Activated T-helper 17 cell treated with anti-CD3 and anti-CD28 coated beads, Interleukin-2, amount 50 U/mL, for 72 hours (primary cell): ENCODE measurements at regions not wholly inside any gene's neighbourhood (a gene's known extent, or its start where the extent isn't known, plus 50 kb on each side); places are given as distances from the start of the nearest gene placed in this dataset.
"Not testable (repeated sequence)": the region's sequence is repeated elsewhere in the genome, so short reads cannot be mapped to it uniquely, and the experiment has no call there.

ENCODE experiments used
- ATAC-seq: fragments of 150-1000 bp; cut with Tn5 transposase; replicated peaks from 2 replicates; pipeline ENCODE4 v1.10.0; 2021; ENCODE audit warnings: mild to moderate bottlenecking, moderate library complexity
- H3K27ac Mint-ChIP-seq: one replicate; pipeline ENCODE4 v1.8.0; 2022; ENCODE audit warnings: mixed read lengths
- H3K27me3 Mint-ChIP-seq: one replicate; pipeline ENCODE4 v1.8.0; 2022; ENCODE audit warnings: mixed read lengths
- H3K36me3 Mint-ChIP-seq: one replicate; pipeline ENCODE4 v1.8.0; 2022; ENCODE audit warnings: low read depth, mild to moderate bottlenecking, mixed read lengths
- H3K4me1 Mint-ChIP-seq: one replicate; pipeline ENCODE4 v1.8.0; 2022; ENCODE audit warnings: mixed read lengths
- H3K4me3 Mint-ChIP-seq: one replicate; pipeline ENCODE4 v1.8.0; 2022; ENCODE audit warnings: mild to moderate bottlenecking, mixed read lengths
- H3K9me3 Mint-ChIP-seq: one replicate; pipeline ENCODE4 v1.8.0; 2022; ENCODE audit warnings: mixed read lengths

DNA sequence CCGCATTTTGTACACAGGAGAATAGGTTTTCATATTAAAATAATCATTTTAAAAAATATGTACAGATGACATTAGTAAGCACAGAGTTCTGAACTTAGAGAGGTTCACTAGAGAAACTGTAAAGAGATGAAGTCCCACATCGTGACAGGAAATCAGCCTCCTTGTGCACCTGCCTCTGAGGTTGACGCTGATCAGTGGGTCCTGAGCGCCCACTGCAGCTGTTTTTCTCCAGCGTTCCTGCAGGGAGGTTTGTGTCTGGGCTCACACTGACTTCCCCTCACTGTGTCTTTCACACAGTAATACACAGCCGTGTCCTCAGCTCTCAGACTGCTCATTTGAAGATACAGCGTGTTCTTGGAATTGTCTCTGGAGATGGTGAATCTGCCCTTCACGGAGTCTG is 561.5 kb downstream of the TMEM121 start:
- H3K27ac Mint-ChIP-seq = no peak overlapping the region
- H3K4me3 Mint-ChIP-seq = no peak overlapping the region
- H3K9me3 Mint-ChIP-seq = no peaks in the 10 kb centered on the region
- no peaks in the 10 kb centered on the region for H3K4me1 Mint-ChIP-seq
- no peaks in the 10 kb centered on the region for H3K27me3 Mint-ChIP-seq
- ATAC-seq = no peak
- no peaks in the 10 kb centered on the region for H3K36me3 Mint-ChIP-seq

DNA sequence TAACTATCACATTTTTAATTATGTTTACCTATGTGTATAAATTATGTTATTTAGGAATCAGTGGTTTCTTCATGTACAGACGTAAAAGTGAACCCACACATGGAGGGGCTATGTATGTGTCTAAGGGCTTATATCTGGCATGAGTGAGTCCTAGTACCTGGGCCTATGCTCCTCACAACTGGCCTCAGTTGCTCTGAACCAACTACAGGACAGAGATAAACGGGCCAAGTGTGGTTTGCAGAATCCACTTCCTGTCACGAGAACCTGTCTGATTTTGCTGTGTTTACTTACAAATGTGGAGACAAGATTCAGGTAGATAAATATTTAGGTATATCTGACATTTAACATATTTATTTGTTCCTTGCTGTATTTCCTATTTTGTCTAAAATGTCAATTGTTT is 562.5 kb downstream of the TMEM121 start:
- not testable (repeated sequence) for H3K27ac Mint-ChIP-seq, H3K4me3 Mint-ChIP-seq, H3K36me3 Mint-ChIP-seq, H3K9me3 Mint-ChIP-seq, ATAC-seq, H3K27me3 Mint-ChIP-seq, H3K4me1 Mint-ChIP-seq

DNA sequence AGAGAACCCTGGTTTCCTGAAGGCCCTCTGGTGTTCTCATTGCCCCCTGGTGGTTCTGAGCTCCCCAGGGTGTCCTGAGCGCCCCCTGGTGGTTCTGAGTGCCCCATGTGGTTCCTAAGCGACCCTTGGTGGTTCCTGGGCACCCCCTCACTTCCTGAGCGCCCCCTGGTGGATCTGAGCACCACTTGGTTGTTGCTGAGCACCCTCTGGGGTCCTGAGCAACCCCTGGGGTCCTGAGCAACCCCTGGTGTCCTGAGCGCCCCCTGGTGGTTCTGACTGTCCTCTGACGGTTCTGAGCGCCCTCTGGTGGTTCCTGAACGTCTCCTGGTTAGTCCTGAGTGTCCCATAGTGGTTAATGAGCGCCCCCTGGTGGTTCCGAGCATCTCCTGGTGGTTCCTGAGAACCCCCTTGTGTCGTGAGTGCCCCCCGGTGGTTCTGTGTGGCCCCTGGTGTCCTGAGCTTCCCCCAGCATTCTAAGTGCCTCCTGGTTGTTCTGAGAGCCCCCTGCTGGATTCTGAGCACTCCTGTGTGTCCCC is 568.3 kb downstream of the TMEM121 start:
- H3K4me3 Mint-ChIP-seq = no peak overlapping the region
- H3K27ac Mint-ChIP-seq = no peak overlapping the region
- no peaks in the 10 kb centered on the region for H3K4me1 Mint-ChIP-seq
- H3K27me3 Mint-ChIP-seq = no peaks in the 10 kb centered on the region
- no peak for ATAC-seq
- no peaks in the 10 kb centered on the region for H3K9me3 Mint-ChIP-seq
- H3K36me3 Mint-ChIP-seq = no peaks in the 10 kb centered on the region

DNA sequence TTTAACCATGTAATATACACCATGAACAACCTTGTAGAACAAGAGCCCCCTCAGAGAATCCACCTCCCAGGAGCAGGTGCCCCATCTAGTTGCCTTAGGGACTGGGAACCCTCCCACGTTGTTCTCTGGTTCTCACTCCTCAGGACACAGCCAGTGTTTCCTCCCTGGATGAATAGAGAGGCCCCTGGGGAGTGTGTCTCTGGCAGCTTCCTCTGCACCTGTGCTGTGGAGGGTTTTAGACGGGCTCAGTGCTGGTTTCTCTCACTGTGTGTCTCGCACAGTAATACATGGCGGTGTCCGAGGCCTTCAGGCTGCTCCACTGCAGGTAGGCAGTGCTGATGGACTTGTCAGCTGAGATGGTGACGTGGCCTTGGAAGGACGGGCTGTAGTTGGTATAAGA is 581.3 kb downstream of the TMEM121 start:
- Mint-ChIP-seq H3K27me3 (no peaks in the 10 kb centered on the region), H3K4me3 (no peak overlapping the region), H3K27ac (no peak overlapping the region)

DNA sequence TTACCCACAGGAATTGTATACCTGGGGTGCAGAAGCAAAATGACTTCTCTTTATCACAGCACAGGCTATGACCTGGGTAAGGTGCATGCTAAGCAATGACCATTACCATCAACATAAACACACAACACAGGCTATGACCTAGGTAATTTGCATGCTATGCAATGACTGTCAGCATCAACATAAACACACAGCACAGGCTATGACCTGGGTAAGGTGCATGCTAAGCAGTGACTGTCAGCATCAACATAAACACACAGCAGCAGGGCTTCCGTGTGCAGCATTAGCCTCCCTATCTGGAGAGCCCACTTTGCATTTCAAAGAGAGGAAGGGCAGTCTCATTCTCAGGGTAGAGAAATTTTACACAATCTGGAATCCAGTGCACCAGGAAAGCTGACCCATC is 583.0 kb downstream of the TMEM121 start:
- Mint-ChIP-seq H3K4me1 (no peaks in the 10 kb centered on the region), H3K36me3 (no peaks in the 10 kb centered on the region)

More for the DNA sequence above, 581.3 kb downstream of the TMEM121 start:
- Mint-ChIP-seq H3K4me1 (no peaks in the 10 kb centered on the region), H3K9me3 (no peaks in the 10 kb centered on the region), H3K36me3 (no peaks in the 10 kb centered on the region)
- no peak for ATAC-seq

DNA sequence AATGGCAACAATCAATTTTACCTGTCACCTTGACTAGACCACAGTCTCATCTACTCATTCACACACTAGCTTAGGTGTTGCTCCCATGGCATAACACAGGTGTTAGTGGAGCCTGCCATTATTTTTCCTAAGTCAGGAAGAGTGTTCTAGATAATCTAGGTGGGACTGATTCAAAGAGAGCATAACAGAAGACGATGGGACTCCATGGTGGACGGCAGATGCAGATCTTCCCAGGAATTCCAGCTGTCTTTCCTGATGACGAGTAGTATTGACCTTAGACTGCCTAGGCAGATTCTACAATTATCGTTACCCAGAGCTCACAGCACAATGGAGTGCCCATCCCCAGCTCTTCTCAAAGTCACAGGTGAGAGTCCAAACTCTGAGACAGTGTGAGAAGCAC is 589.0 kb downstream of the TMEM121 start:
- Mint-ChIP-seq H3K27me3 (peaks cover 7% of the 10 kb centered on the region), H3K4me3 (peak overlapping the region; percentile 14), H3K4me1 (peaks cover 3% of the 10 kb centered on the region), H3K27ac (no peak overlapping the region), H3K9me3 (no peaks in the 10 kb centered on the region), H3K36me3 (no peaks in the 10 kb centered on the region)
- ATAC-seq = no peak

More for the DNA sequence above, 583.0 kb downstream of the TMEM121 start:
- Mint-ChIP-seq H3K27ac (no peak overlapping the region), H3K27me3 (no peaks in the 10 kb centered on the region), H3K4me3 (no peak overlapping the region), H3K9me3 (no peaks in the 10 kb centered on the region)
- no peak for ATAC-seq

DNA sequence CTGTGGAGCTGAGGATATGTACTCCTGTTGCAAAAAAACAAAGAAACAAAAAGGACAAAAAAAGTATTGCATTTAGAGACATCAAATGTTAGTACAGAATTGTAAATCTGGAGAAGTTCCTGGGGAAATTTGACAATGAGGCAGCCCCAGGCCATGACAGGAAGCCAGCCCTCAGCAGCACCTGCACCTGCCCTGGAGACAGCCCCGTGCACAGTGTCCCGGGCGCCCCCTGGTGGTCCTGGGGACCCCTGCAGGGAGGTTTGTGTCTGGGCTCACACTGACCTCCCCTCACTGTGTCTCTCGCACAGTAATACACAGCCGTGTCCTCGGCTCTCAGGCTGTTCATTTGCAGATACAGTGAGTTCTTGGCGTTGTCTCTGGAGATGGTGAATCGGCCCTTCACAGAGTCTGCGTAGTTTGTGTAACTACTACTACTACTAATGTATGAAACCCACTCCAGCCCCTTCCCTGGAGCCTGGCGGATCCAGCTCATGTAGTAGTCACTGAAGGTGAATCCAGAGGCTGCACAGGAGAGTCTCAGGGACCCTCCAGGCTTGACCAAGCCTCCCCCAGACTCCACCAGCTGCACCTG is 590.1 kb downstream of the TMEM121 start:
- not testable (repeated sequence) for H3K27ac Mint-ChIP-seq, H3K27me3 Mint-ChIP-seq, H3K36me3 Mint-ChIP-seq, H3K4me3 Mint-ChIP-seq, H3K9me3 Mint-ChIP-seq, H3K4me1 Mint-ChIP-seq
- peak; percentile 58 for ATAC-seq

DNA sequence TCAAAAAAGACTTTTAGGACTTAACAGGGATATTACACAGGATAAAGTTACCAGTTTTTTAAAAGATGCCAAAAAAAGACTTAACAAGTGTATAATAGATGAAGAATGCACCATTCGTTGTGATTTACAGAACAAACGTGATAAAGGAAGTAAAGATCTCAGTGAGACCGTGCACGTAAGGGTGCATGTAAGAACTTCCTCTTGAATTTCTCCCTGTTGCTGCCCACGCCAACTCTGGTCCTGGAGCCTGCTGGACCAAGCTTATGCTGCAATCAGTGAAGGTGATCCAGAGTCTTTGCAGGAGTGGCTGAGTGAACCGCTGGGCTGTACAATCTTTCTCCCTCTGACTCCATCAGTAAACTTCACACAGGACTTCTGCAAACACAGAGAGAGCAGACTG is 593.7 kb downstream of the TMEM121 start:
- Mint-ChIP-seq H3K36me3 (no peaks in the 10 kb centered on the region), H3K4me3 (peak overlapping the region; percentile 45), H3K9me3 (no peaks in the 10 kb centered on the region)

DNA sequence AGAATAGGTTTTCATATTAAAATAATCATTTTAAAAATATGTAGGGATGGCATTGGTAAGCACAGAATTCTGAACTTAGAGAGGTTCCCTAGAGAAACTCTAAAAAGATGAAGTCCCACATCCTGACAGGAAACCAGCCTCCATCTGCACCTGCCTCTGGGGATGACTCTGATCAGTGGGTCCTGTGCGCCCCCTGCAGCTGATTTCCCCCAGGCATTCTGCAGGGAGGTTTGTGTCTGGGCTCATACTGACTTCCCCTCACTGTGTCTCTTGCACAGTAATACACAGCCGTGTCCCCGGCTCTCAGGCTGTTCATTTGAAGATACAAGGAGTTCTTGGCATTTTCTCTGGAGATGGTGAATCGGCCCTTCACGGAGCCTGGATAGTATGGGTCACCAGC is 602.9 kb downstream of the TMEM121 start:
- Mint-ChIP-seq H3K27ac (no peak overlapping the region), H3K4me1 (peaks cover 27% of the 10 kb centered on the region), H3K4me3 (no peak overlapping the region), H3K9me3 (no peaks in the 10 kb centered on the region), H3K36me3 (no peaks in the 10 kb centered on the region), H3K27me3 (peaks cover 5% of the 10 kb centered on the region)
- ATAC-seq = no peak

More for the DNA sequence above, 593.7 kb downstream of the TMEM121 start:
- no peak for ATAC-seq
- no peak overlapping the region for H3K27ac Mint-ChIP-seq
- peaks cover 14% of the 10 kb centered on the region for H3K27me3 Mint-ChIP-seq
- H3K4me1 Mint-ChIP-seq = peaks cover 3% of the 10 kb centered on the region

DNA sequence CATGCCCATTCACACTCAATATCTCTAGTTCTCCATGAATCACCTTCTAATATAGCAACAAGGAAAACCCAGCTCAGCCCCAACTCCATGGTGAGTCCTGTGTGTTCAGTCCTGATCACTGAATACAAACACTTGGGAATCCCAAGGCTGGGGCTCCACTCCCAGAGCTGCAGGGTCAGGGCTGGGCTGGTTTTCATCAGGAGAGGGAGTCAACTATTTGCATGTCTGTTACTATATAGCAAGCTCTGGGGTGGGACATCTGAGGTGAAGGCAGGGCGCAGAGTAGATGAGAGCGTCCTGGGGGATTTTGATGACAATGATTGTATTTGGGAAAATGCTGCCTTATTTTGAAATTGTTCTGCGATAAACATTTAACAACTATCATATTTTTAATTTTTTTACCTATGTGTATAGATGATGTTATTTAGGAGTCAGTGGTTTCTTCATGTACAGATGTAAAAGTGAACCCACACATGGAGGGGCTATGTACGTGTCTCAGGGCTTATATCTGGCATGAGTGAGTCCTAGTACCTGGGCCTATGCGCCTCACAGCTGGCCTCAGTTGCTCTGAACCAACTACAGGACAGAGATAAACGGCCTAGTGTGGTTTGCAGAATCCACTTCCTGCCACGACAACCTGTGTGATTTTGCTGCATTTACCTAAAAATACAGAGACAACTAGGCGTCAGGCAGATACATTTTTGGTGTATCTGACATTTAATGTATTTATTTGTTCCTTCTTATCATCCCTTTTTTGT is 603.7 kb downstream of the TMEM121 start:
- not testable (repeated sequence) for H3K9me3 Mint-ChIP-seq, H3K4me3 Mint-ChIP-seq, H3K36me3 Mint-ChIP-seq, H3K27ac Mint-ChIP-seq, H3K27me3 Mint-ChIP-seq, ATAC-seq
- H3K4me1 Mint-ChIP-seq = peaks cover 27% of the 10 kb centered on the region

DNA sequence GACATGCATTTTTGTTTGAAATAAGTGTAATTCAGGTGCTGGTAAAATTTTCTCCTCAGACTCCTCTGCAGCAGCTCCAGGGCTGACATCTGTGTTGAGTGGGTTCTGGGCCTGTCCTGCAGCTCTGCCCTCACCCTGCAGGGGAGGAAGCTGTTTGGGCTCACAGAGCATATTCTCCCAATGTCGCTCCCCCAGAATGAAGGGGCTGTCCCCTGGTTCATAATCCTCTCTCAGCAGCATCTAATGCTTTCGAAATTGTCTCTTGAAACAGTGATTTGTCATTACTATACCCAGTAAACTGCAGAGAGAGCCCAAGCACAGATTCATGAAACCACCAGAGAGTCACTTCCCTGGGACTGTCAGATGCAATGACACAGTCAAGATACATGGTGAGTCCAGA is 606.7 kb downstream of the TMEM121 start:
- peaks cover 27% of the 10 kb centered on the region for H3K4me1 Mint-ChIP-seq
- peak; percentile 62 for ATAC-seq

DNA sequence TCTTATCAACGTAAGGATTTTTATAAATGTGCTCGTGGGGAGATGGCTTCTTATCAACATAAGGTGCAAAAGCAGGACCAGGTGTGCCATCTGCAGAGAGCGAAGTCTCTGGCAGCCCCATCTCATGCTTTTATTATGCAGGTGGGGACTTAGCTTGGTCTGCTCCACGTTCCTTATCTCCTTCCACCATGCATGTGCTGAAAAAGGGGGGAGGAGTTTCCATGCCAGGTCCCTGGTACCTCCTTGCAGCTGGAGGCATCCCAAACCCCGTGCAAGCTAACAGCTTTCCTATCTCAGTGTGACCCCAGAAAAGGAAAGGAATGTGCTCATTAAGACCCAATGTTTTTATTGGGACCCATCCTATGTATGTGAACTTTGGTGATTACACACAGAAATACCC is 608.5 kb downstream of the TMEM121 start:
- Mint-ChIP-seq H3K27ac (no peak overlapping the region), H3K36me3 (no peaks in the 10 kb centered on the region), H3K27me3 (no peaks in the 10 kb centered on the region), H3K9me3 (no peaks in the 10 kb centered on the region), H3K4me1 (peaks cover 16% of the 10 kb centered on the region), H3K4me3 (no peak overlapping the region)
- no peak for ATAC-seq

More for the DNA sequence above, 606.7 kb downstream of the TMEM121 start:
- not testable (repeated sequence) for H3K36me3 Mint-ChIP-seq, H3K4me3 Mint-ChIP-seq, H3K9me3 Mint-ChIP-seq, H3K27me3 Mint-ChIP-seq
- peak overlapping the region; percentile 33 for H3K27ac Mint-ChIP-seq

DNA sequence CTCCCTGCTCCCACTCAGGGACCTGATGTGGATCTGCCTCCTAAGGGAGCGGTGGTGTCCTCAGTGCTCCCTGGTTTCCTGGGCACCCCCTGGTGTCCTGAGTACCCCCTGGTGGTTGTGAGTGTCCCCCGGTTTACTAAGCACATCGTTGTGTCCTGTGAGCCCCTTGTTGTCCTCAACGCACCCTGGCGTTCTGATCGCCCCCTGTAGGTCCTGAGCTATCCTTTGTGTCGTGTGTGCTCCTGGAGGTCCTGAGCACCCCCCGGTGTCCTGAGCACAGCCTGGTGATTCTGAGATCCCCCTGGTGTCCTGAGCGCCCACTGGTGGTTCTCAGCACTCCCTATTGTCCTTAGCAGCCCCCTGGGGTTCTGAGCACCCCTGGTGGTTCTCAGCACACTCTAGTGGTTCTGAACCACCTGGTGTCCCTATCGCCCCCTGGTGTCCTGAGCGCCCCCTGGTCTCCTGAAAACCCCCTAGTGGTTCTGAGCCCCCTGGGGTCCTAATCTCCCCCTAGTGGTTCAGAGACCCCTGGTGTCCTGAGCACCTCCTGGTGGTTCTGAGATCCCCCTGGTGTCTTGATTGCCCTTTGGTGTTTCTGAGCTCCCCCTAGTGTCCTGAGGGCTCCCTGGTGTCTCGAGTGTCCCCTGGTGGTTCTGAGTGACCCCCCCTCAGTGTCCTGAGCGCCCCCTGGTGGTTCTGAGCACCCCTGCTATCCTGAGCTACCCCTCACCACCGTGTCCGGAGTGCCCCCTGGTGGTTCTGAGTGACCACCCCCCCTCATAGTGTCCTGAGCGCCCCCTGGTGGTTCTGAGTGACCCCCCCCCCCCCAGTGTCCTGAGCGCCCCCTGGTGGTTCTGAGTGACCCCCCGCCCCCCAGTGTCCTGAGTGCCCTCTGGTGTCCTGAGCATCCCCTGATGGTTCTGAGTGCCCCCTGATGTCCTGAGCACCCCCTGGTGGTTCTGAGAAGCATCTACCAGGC is 615.1 kb downstream of the TMEM121 start:
- Mint-ChIP-seq H3K27ac (no peak overlapping the region), H3K4me1 (peaks cover 5% of the 10 kb centered on the region), H3K36me3 (no peaks in the 10 kb centered on the region), H3K9me3 (no peaks in the 10 kb centered on the region), H3K27me3 (no peaks in the 10 kb centered on the region), H3K4me3 (no peak overlapping the region)
- no peak for ATAC-seq

DNA sequence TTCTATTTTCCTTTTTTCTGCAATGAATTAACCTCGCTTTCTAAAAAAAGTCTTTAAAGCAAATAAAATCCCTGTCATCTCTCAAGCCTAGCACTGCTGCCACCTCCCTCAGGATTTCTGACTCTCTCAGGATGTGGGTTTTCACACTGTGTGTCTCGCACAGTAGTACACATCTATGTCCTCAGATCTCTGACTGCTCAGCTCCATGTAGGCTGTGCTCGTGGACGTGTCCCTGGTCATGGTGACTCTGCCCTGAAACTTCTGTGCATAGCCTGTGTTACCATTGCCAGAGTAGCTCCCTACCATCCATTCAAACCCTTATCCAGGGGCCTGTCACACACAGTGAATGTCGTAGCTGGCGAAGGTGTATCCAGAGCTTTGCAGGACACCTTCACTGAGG is 619.3 kb downstream of the TMEM121 start:
- not testable (repeated sequence) for H3K4me1 Mint-ChIP-seq, H3K27ac Mint-ChIP-seq, ATAC-seq, H3K9me3 Mint-ChIP-seq, H3K4me3 Mint-ChIP-seq, H3K27me3 Mint-ChIP-seq, H3K36me3 Mint-ChIP-seq
